Chondrocyte (in vitro differentiated cells): ENCODE measurements at regions not wholly inside any gene's neighbourhood (a gene's known extent, or its start where the extent isn't known, plus 50 kb on each side); places are given as distances from the start of the nearest gene placed in this dataset.
"Not testable (repeated sequence)": the region's sequence is repeated elsewhere in the genome, so short reads cannot be mapped to it uniquely, and the experiment has no call there.

Experiments
- DNase-seq: peaks from one replicate; pipeline ENCODE4 v3.0.0; 2021; ENCODE audit warnings: mixed read lengths, low spot score
- H3K27ac Mint-ChIP-seq: one replicate; pipeline ENCODE4 v1.8.0; 2021; ENCODE audit warnings: mild to moderate bottlenecking, moderate library complexity, mixed read lengths; ENCODE audit not compliant: unreplicated experiment
- H3K27me3 Mint-ChIP-seq: 2 replicates; pipeline ENCODE4 v1.8.0; 2021; ENCODE audit warnings: low read depth, mixed read lengths
- H3K36me3 Mint-ChIP-seq: 2 replicates; pipeline ENCODE4 v1.8.0; 2021; ENCODE audit warnings: low read depth, mixed read lengths
- H3K4me1 Mint-ChIP-seq: 2 replicates; pipeline ENCODE4 v1.8.0; 2021; ENCODE audit warnings: low read depth, mild to moderate bottlenecking, mixed read lengths
- H3K4me3 Mint-ChIP-seq: one replicate; pipeline ENCODE4 v1.8.0; 2021; ENCODE audit warnings: mild to moderate bottlenecking, moderate library complexity, mixed read lengths; ENCODE audit not compliant: unreplicated experiment
- H3K9me3 Mint-ChIP-seq: 2 replicates; pipeline ENCODE4 v1.8.0; 2021; ENCODE audit warnings: low read depth, mixed read lengths
- TF ChIP-seq, protein P1 (sequence below): fragments of 200-600 bp; sonication (generic); IDR thresholded peaks from 2 replicates; pipeline ENCODE4 v1.5.0; 2021; ENCODE audit warnings: antibody characterized with exemption, mild to moderate bottlenecking, moderate library complexity

DNA sequence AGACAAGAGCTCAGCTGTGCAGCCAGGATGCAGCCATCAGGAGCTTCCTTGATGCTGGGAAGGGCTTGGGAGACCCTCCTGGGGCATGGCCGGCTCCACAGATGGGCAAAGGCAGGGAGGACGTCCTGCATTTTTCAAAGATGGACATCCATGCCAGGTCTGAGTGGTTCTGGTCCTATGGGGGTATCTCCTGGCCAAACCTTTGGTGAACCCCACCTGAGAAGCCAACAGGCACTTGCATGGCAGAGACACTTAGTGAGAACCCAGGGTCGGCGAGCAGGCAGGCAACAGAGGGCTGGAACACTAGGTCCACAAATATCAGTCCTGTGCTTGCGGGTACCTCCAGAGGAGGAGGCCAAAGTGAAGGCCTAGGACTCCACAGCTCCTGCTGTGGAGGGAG is 70.0 kb downstream of the KCTD15 start:
- TF ChIP-seq, protein P1, sequence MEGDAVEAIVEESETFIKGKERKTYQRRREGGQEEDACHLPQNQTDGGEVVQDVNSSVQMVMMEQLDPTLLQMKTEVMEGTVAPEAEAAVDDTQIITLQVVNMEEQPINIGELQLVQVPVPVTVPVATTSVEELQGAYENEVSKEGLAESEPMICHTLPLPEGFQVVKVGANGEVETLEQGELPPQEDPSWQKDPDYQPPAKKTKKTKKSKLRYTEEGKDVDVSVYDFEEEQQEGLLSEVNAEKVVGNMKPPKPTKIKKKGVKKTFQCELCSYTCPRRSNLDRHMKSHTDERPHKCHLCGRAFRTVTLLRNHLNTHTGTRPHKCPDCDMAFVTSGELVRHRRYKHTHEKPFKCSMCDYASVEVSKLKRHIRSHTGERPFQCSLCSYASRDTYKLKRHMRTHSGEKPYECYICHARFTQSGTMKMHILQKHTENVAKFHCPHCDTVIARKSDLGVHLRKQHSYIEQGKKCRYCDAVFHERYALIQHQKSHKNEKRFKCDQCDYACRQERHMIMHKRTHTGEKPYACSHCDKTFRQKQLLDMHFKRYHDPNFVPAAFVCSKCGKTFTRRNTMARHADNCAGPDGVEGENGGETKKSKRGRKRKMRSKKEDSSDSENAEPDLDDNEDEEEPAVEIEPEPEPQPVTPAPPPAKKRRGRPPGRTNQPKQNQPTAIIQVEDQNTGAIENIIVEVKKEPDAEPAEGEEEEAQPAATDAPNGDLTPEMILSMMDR = no peak
- Mint-ChIP-seq H3K27ac (no peak overlapping the region), H3K4me1 (peaks cover 20% of the 10 kb centered on the region), H3K9me3 (no peaks in the 10 kb centered on the region), H3K27me3 (no peaks in the 10 kb centered on the region), H3K4me3 (no peak overlapping the region), H3K36me3 (no peaks in the 10 kb centered on the region)
- no peak for DNase-seq

DNA sequence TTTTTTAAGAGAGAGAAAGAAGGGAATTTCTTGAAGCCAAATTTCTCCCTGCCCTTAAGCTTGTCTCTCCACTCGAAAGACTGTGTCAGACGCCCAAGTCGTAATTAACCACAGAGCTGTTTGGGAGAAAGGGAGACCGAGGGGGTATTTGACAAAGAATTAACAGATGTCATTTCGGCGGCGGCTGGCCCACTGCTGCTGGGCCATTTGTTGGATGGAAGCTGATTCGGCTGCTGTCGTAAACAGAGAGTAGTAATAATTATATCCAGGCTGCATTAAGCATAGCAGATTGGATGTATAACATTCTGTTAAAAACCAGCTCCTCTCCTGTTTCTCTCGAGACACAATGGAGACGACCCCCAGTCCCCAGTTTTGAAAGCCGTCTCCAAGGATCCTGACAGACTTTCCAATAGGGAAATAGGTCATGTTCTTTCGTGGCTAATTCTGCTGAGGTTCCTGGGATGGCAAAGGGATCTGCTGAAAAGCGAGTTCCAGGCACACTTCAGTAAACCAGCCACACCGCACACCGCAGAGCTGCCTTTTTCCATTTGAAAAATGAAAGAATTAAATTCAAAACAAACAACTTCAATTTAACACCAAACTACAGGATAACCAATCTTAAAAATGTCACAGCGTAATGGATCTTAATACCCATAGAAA is 71.5 kb downstream of the KCTD15 start:
- Mint-ChIP-seq H3K27ac (peak overlapping the region; percentile 83), H3K27me3 (no peaks in the 10 kb centered on the region), H3K4me3 (peak overlapping the region; percentile 59), H3K9me3 (no peaks in the 10 kb centered on the region), H3K36me3 (no peaks in the 10 kb centered on the region), H3K4me1 (peaks cover 24% of the 10 kb centered on the region)
- TF ChIP-seq, protein P1 = no peak
- no peak for DNase-seq

DNA sequence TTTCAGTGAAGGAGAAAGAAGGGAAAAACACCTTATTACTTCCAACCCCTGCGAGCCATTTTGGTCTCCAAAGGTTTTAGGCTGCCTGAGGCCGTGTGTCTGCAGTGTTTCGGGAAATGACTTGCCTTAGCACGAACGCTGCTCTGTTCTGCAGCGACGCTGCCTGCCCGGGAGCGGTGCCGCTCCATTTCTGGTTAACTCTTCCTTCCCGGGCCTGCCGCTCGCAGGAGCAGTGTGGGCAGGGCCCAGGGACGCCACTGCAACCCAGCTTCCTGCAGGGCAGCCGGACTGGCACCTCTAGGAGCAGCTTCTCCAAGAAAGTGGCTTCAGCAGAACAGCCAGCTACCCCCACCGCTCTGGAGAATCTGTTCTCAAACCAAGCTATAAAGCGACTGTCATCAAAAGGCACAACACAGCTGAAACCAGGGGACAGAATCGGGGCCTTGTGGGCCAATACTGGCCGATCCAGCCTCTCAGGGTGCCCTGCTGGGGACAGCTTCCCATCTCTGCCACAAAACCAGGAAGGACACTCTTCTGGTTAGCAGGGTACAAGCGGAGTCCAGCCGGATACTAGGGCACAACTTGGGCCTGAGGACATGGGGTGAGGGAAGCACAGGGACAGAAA is 72.2 kb downstream of the KCTD15 start:
- Mint-ChIP-seq H3K9me3 (no peaks in the 10 kb centered on the region), H3K27me3 (no peaks in the 10 kb centered on the region), H3K4me3 (peak overlapping the region; percentile 59), H3K4me1 (peaks cover 28% of the 10 kb centered on the region), H3K27ac (peak overlapping the region; percentile 83), H3K36me3 (no peaks in the 10 kb centered on the region)
- DNase-seq = no peak
- TF ChIP-seq, protein P1 = peak; percentile 54

DNA sequence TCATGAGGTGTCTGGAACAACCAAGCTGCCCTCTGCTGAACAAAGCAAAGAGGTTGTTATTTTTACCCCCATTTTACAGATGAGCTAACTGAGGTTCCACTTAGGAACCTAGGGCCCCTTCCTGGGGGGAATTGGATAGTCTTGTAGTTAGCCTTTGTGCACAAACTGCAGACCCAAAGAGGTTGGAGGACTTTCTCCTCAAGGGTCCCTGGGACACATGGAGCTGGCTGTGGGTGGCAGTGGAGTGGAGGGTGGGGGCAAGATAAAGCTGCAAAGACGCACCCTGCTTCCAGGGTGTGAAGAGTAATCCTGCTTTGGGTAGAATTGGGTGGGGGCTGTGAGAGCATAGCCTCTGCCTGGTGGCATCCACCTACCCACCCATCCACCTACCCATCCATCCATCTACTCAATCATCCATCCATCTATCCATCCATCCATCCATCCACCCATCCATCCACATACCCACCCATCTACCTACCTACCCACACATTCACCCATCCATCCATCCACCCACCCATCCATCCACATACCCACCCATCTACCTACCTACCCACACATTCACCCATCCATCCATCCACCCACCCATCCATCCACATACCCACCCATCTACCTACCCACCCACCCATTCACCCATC is 73.7 kb downstream of the KCTD15 start:
- DNase-seq, H3K27ac Mint-ChIP-seq, H3K9me3 Mint-ChIP-seq, H3K27me3 Mint-ChIP-seq, H3K36me3 Mint-ChIP-seq, H3K4me3 Mint-ChIP-seq: not testable (repeated sequence)
- H3K4me1 Mint-ChIP-seq = peaks cover 33% of the 10 kb centered on the region

DNA sequence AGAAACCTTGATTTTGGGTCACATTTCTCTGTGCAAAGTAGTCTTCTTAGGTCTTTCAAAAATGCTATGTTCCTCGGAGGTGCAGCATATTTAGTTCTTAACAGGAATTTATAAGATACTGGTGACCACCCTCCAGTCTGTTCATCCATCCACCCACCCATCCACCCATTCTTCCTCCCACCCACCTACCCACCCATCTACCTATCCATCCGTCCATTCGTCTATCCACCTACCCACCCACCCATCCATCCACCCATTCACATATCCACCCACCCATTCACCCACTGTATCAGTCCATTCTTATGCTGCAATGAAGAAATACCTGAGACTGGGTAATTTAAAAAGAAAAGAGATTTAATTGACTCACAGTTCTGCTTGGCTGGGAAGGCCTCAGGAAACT is 74.9 kb downstream of the KCTD15 start:
- Mint-ChIP-seq H3K36me3 (no peaks in the 10 kb centered on the region), H3K9me3 (no peaks in the 10 kb centered on the region)
- DNase-seq = no peak

More for the DNA sequence above, 74.9 kb downstream of the KCTD15 start:
- Mint-ChIP-seq H3K4me3 (no peak overlapping the region), H3K27ac (no peak overlapping the region), H3K4me1 (peaks cover 41% of the 10 kb centered on the region), H3K27me3 (no peaks in the 10 kb centered on the region)
- TF ChIP-seq, protein P1 = no peak
